Stomach (tissue), 4 donors: ENCODE measurements at regions not wholly inside any gene's neighbourhood (a gene's known extent, or its start where the extent isn't known, plus 50 kb on each side); places are given as distances from the start of the nearest gene placed in this dataset.

Experiments
- CTCF ChIP-seq, 7 experiments: fragments of 450-650 bp in 4 of 7; fragments of 200-600 bp in 3 of 7; sonication (generic) in 3 of 7; IDR thresholded peaks; one replicate each; pipeline ENCODE4 v1.5.1; 2016 to 2019; ENCODE audit warnings: antibody characterized with exemption in 7 of 7, control low read depth in 2 of 7, mild to moderate bottlenecking in 1 of 7
- EP300 ChIP-seq: sonication (generic); formaldehyde crosslinking; IDR thresholded peaks from one replicate; pipeline ENCODE4 v1.6.1; 2017; ENCODE audit warnings: antibody characterized with exemption
- POLR2A ChIP-seq, 4 donors: fragments of 450-650 bp; IDR thresholded peaks; one replicate each; pipeline ENCODE4 v1.6.1; 2016; ENCODE audit warnings: antibody characterized with exemption in 4 of 4, control low read depth in 2 of 4, mild to moderate bottlenecking in 1 of 4, moderate library complexity in 1 of 4

DNA sequence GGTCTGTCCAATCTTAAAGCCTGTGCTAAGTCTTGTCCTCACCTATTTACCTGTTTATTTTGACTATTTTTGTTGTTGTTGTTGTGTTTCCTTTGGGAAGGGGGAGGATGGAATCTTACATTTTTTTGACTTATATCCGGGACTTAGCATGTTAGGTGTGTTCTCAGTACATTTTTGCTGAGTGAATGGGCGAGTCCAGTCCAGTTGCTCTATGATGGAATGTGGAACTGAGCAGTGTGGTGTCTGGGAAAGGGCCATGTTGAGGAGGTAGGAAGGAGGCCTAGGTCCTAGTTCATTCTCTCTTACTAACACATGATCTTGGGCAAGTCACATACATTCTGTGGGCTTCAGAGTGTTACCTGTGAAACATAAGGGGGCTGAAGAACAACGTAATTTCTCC, 80.9 kb upstream of the SLC38A2 start:
- TF ChIP-seq CTCF (IDR thresholded peaks at IDR 0.05) (no peak), POLR2A (IDR thresholded peaks at IDR 0.05) (no peak), EP300 (no peak)
